Ovary (tissue), 7 donors: ENCODE measurements at regions not wholly inside any gene's neighbourhood (a gene's known extent, or its start where the extent isn't known, plus 50 kb on each side); places are given as distances from the start of the nearest gene placed in this dataset.

Experiments used
- DNase-seq, 5 donors: peaks; one replicate each; pipeline ENCODE4 v3.0.0-alpha.2; 2019 to 2020
- H3K27ac ChIP-seq, 2 donors: fragments of 200-600 bp; one replicate each; pipeline versions ENCODE4 v1.5.1 to v1.8.0; 2019 to 2022
- H3K27me3 ChIP-seq: fragments of 200-600 bp; one replicate; pipeline ENCODE4 v1.8.0; 2022
- H3K36me3 ChIP-seq: fragments of 200-600 bp; sonication (generic); one replicate; pipeline ENCODE4 v1.5.1; 2019
- H3K4me1 ChIP-seq: one replicate; pipeline ENCODE4 v1.8.1; 2013; ENCODE audit warnings: mild to moderate bottlenecking, moderate library complexity; ENCODE audit not compliant: insufficient read depth
- H3K4me3 ChIP-seq: fragments of 200-600 bp; sonication (generic); one replicate; pipeline ENCODE4 v1.5.1; 2017
- H3K9me3 ChIP-seq, 2 donors: fragments of 200-600 bp in 1 of 2; sonication (generic) in 1 of 2; one replicate each; pipeline versions ENCODE4 v1.5.1 to v1.8.1; 2013 to 2019; ENCODE audit warnings: mild to moderate bottlenecking in 1 of 2, moderate library complexity in 1 of 2
- EP300 ChIP-seq: sonication (generic); formaldehyde crosslinking; IDR thresholded peaks from one replicate; pipeline ENCODE4 v1.6.1; 2017; ENCODE audit warnings: antibody characterized with exemption
- POLR2A ChIP-seq: fragments of 450-650 bp; IDR thresholded peaks from one replicate; pipeline ENCODE4 v1.6.1; 2017; ENCODE audit warnings: antibody characterized with exemption, mild to moderate bottlenecking, moderate library complexity
- WGBS, 3 donors: extraction: QIAGEN DNeasy Blood & Tissue Kit in 1 of 3; methylation state at CpG; one replicate each; pipeline versions ENCODE4 v1.1.5 to v1.1.7; 2013 to 2017; 5-methylcytosine and 5-hydroxymethylcytosine counted together
- intact Hi-C, 4 donors: fragments of 100-400 bp; cut with DNase I; formaldehyde crosslinking; loops; one replicate each; pipeline versions ENCODE4 v1.11.0 to v1.15.1; 2022 to 2023
- TF ChIP-seq, protein P1 (sequence below), 3 donors: fragments of 450-650 bp in 2 of 3; fragments of 200-600 bp in 1 of 3; IDR thresholded peaks; one replicate each; pipeline versions ENCODE4 v1.5.1 to v1.8.0; 2016 to 2022; ENCODE audit warnings: antibody characterized with exemption in 3 of 3, mild to moderate bottlenecking in 1 of 3
- donor health status: DM: no; HTN: no; CAD: no; lungs with moderate emphysema.
- donor health status: DM: no; HTN: no; CAD: no.
- donor health status: Bipolar disorder and iron deficiency.
- donor health status: DM: no; HTN: no; CAD: no.
- donor health status: DM: yes; HTN: yes; CAD: no.

DNA sequence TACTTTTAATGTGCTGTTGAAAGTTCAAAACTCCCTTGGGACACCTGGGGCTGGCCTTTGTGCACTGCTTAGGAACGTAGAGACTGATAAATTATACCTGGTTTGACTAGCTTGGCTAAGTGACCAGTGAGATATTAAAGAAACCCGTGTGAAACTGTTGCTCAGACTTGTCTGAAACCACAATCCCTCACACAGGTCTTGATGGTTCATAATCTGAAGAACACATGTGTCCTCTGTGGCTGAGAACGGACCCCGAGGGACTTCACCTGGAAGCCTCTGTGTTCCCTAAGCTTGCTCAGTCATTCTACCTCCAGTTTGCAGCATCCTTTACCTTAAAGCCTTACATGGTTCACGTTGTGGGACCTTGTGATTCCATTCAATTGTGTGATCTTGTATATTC is 218.8 kb downstream of the CBLN2 start:
- H3K4me1 ChIP-seq = no peaks in the 10 kb centered on the region
- H3K4me3 ChIP-seq = no peak overlapping the region
- TF ChIP-seq POLR2A = no peak
- TF ChIP-seq, protein P1, sequence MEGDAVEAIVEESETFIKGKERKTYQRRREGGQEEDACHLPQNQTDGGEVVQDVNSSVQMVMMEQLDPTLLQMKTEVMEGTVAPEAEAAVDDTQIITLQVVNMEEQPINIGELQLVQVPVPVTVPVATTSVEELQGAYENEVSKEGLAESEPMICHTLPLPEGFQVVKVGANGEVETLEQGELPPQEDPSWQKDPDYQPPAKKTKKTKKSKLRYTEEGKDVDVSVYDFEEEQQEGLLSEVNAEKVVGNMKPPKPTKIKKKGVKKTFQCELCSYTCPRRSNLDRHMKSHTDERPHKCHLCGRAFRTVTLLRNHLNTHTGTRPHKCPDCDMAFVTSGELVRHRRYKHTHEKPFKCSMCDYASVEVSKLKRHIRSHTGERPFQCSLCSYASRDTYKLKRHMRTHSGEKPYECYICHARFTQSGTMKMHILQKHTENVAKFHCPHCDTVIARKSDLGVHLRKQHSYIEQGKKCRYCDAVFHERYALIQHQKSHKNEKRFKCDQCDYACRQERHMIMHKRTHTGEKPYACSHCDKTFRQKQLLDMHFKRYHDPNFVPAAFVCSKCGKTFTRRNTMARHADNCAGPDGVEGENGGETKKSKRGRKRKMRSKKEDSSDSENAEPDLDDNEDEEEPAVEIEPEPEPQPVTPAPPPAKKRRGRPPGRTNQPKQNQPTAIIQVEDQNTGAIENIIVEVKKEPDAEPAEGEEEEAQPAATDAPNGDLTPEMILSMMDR (IDR thresholded peaks at IDR 0.05) = no peak
- TF ChIP-seq EP300 = no peak
- no peaks in the 10 kb centered on the region for H3K9me3 ChIP-seq
- 70 to 78% (median 72%) methylated on average over 5 of the region's 5 CpGs for WGBS, 3 donors
- no peak overlapping the region for H3K27ac ChIP-seq
- no peak for DNase-seq
- intact Hi-C loops = no loop called here
- H3K36me3 ChIP-seq = no peaks in the 10 kb centered on the region
- no peaks in the 10 kb centered on the region for H3K27me3 ChIP-seq

DNA sequence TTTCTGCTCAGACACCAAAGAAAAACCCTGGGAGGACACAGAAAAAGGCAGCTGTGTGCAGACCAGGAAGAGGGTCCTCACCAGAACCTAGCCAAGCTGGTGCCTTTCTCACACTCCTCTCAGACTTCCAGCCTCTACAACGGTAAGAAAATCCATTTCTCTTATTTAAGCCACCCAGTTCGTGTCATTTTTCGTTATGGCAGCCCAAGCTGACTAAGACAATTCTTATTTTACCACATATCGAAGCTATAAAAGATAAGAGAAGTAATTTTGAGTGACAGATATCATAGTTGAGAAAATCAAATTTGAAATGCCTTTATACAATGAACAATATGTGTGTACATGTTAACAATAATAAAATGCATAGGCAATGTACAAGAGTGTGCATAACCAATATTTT is 219.5 kb downstream of the CBLN2 start:
- H3K36me3 ChIP-seq = no peaks in the 10 kb centered on the region

DNA sequence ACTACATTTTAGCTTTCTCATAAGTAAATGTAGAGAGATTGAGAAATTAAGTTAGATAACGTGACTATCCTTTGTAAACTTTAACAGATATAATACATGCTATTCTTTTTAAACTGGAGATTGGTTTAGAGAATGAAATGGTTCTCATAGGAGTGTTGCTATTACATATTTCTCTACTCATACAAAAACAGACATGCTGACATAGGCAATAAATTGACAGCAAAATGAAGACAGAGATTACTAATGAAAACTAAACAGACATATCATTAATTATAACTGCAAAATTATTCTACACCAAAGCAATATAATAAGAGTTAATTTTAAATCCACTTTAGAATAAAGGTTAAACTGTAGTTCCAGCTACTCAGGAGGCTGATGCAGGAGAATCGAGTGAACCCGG is 227.6 kb downstream of the CBLN2 start:
- 74 to 78% (median 75%) methylated on average over 3 of the region's 3 CpGs for WGBS, 3 donors
- Histone ChIP-seq H3K9me3 (no peaks in the 10 kb centered on the region), H3K27me3 (no peaks in the 10 kb centered on the region), H3K4me1 (no peaks in the 10 kb centered on the region), H3K4me3 (no peak overlapping the region), H3K36me3 (no peaks in the 10 kb centered on the region), H3K27ac (no peak overlapping the region)
- TF ChIP-seq EP300 (no peak), POLR2A (no peak)
- TF ChIP-seq, protein P1 (IDR thresholded peaks at IDR 0.05) = no peak
- intact Hi-C loops = no loop called here
- DNase-seq = no peak

More for the DNA sequence above, 219.5 kb downstream of the CBLN2 start:
- Histone ChIP-seq H3K4me1 (no peaks in the 10 kb centered on the region), H3K27me3 (no peaks in the 10 kb centered on the region), H3K4me3 (no peak overlapping the region), H3K9me3 (no peaks in the 10 kb centered on the region), H3K27ac (no peak overlapping the region)
- WGBS, 3 donors = 79 to 84% (median 79%) methylated on average over 4 of the region's 4 CpGs
- no peak for TF ChIP-seq POLR2A
- TF ChIP-seq, protein P1 (IDR thresholded peaks at IDR 0.05) = no peak
- TF ChIP-seq EP300 = no peak
- intact Hi-C loops = no loop called here
- no peak for DNase-seq

DNA sequence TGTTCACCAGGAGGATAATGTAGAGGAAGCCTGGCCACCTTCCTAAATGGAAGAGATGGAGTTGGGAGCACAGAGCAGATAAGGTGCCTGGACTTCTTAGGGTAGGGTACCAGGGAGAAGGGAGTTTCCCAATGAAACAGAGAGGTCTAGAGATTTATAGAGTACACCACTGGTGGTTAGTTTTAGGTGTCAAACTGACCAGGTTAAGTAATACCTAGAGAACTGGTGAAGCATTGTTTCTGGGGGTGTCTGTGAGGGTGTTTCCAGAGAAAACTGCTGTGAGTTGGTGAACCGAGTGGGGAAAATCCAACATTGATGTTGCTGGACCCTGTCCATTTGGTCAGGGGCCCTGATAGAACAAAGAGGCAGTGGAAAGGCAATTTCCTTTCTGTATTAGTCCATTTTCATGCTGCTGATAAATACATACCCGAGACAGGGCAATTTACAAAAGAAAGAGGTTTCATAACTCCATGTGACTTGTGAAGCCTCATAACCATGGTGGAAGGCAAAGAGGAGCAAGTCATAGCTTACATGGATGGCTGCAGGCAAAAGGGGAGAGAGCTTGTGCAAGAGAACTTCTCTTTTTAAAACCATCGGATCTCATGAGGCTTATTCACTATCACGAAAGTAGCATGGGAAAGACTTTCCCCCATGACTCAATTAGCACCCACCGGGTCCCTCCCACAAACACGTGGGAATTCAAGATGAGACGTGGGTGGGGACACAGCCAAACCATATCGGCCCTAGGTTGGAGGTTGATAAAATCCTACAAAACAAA is 260.8 kb downstream of the CBLN2 start:
- no peak for DNase-seq
- no peaks in the 10 kb centered on the region for H3K27me3 ChIP-seq
- H3K4me1 ChIP-seq = no peaks in the 10 kb centered on the region
- H3K27ac ChIP-seq = no peak overlapping the region
- 57 to 72% (median 65%) methylated on average over 8 of the region's 8 CpGs for whole genome bisulfite sequencing, 3 donors
- no peak overlapping the region for H3K4me3 ChIP-seq
- intact Hi-C loops = no loop called here
- no peak for TF ChIP-seq POLR2A
- TF ChIP-seq, protein P1 (IDR thresholded peaks at IDR 0.05) = no peak
- no peak for TF ChIP-seq EP300
- H3K9me3 ChIP-seq = no peaks in the 10 kb centered on the region
- H3K36me3 ChIP-seq = no peaks in the 10 kb centered on the region
